ENCODE measurements at regions not wholly inside any gene's neighbourhood (a gene's known extent, or its start where the extent isn't known, plus 50 kb on each side); places are given as distances from the start of the nearest gene placed in this dataset.

GRCh38 chr1:17925290-17926237 lies 170.4 kb downstream of the ACTL8 start:
- H3K36me3 ChIP-seq, result no peaks in the 10 kb centered on the region

GRCh38 chr1:17926906-17927305 lies 171.8 kb downstream of the ACTL8 start:
- H3K27ac ChIP-seq, result no peak overlapping the region
- no peaks in the 10 kb centered on the region for H3K36me3 ChIP-seq
- TF ChIP-seq CTCF (IDR thresholded peaks at IDR 0.05; ENCODE audit: low read depth, low read length), result no peak
- no peaks in the 10 kb centered on the region for H3K27me3 ChIP-seq
- H3K4me3 ChIP-seq, result no peak overlapping the region
- H3K9me3 ChIP-seq (ENCODE audit: low read depth), result no peaks in the 10 kb centered on the region
- DNase-seq (ENCODE audit: low read depth in 1 of 2, low spot score in 1 of 2), result no peak
- peaks cover 19% of the 10 kb centered on the region for H3K4me1 ChIP-seq (ENCODE audit: low read depth)

More at GRCh38 chr1:17925290-17926237, 170.4 kb downstream of the ACTL8 start:
- peak in 1 of 2 donors; percentile 47 for DNase-seq (ENCODE audit: low read depth in 1 of 2, low spot score in 1 of 2)
- Histone ChIP-seq H3K27me3 (peaks cover 4% of the 10 kb centered on the region), H3K27ac (peak overlapping the region; percentile 64), H3K4me1 (ENCODE audit: low read depth) (peaks cover 12% of the 10 kb centered on the region), H3K9me3 (ENCODE audit: low read depth) (no peaks in the 10 kb centered on the region), H3K4me3 (no peak overlapping the region)
- no peak for TF ChIP-seq CTCF (IDR thresholded peaks at IDR 0.05; ENCODE audit: low read depth, low read length)

- Histone ChIP-seq H3K27ac (no peak overlapping the region), H3K4me3 (no peak overlapping the region), H3K36me3 (no peaks in the 10 kb centered on the region), H3K27me3 (no peaks in the 10 kb centered on the region), H3K4me1 (ENCODE audit: low read depth) (peaks cover 19% of the 10 kb centered on the region), H3K9me3 (ENCODE audit: low read depth) (no peaks in the 10 kb centered on the region)
- no peak for TF ChIP-seq CTCF (IDR thresholded peaks at IDR 0.05; ENCODE audit: low read depth, low read length)
- no peak for DNase-seq (ENCODE audit: low read depth in 1 of 2, low spot score in 1 of 2)
Observed at GRCh38 chr1:17927952-17928351, 172.8 kb downstream of the ACTL8 start.

GRCh38 chr1:17929224-17929623 lies 174.1 kb downstream of the ACTL8 start:
- Histone ChIP-seq H3K4me1 (ENCODE audit: low read depth) (peaks cover 30% of the 10 kb centered on the region), H3K36me3 (no peaks in the 10 kb centered on the region), H3K4me3 (no peak overlapping the region), H3K27ac (no peak overlapping the region), H3K9me3 (ENCODE audit: low read depth) (no peaks in the 10 kb centered on the region), H3K27me3 (no peaks in the 10 kb centered on the region)
- no peak for TF ChIP-seq CTCF (IDR thresholded peaks at IDR 0.05; ENCODE audit: low read depth, low read length)
- no peak for DNase-seq (ENCODE audit: low read depth in 1 of 2, low spot score in 1 of 2)

GRCh38 chr1:17930635-17931034 lies 175.5 kb downstream of the ACTL8 start:
- Histone ChIP-seq H3K36me3 (no peaks in the 10 kb centered on the region), H3K27me3 (no peaks in the 10 kb centered on the region), H3K4me3 (no peak overlapping the region), H3K4me1 (ENCODE audit: low read depth) (peaks cover 26% of the 10 kb centered on the region), H3K9me3 (ENCODE audit: low read depth) (no peaks in the 10 kb centered on the region), H3K27ac (peak overlapping the region; percentile 54)
- peak in 1 of 2 donors; percentile 53 for DNase-seq (ENCODE audit: low read depth in 1 of 2, low spot score in 1 of 2)
- TF ChIP-seq CTCF (IDR thresholded peaks at IDR 0.05; ENCODE audit: low read depth, low read length), result no peak
